Stimulated activated naive CD8-positive, alpha-beta T cell treated with anti-CD3 and anti-CD28 coated beads, Interleukin-15, amount 100 ng/mL, for 72 hours (primary cell): ENCODE measurements at regions not wholly inside any gene's neighbourhood (a gene's known extent, or its start where the extent isn't known, plus 50 kb on each side); places are given as distances from the start of the nearest gene placed in this dataset.

ENCODE experiments used
- ATAC-seq: fragments of 150-1000 bp; cut with Tn5 transposase; 2 replicates; pipeline ENCODE4 v1.10.0; 2021; ENCODE audit warnings: mild to moderate bottlenecking, moderate library complexity
- DNase-seq, 2 donors: peaks; one replicate each; pipeline ENCODE4 v3.0.0; 2021 to 2022
- H3K27ac Mint-ChIP-seq, 2 donors: one replicate each; pipeline ENCODE4 v1.8.0; 2022; ENCODE audit warnings: mild to moderate bottlenecking in 2 of 2, mixed read lengths in 2 of 2, moderate library complexity in 2 of 2
- H3K27me3 Mint-ChIP-seq: one replicate; pipeline ENCODE4 v1.8.0; 2022; ENCODE audit warnings: mixed read lengths
- H3K4me1 Mint-ChIP-seq: one replicate; pipeline ENCODE4 v1.8.0; 2022; ENCODE audit warnings: mild to moderate bottlenecking, mixed read lengths
- H3K4me3 Mint-ChIP-seq, 2 donors: one replicate each; pipeline ENCODE4 v1.8.0; 2022; ENCODE audit warnings: mild to moderate bottlenecking in 2 of 2, mixed read lengths in 2 of 2, moderate library complexity in 1 of 2
- H3K9me3 Mint-ChIP-seq, 2 donors: one replicate each; pipeline ENCODE4 v1.8.0; 2022; ENCODE audit warnings: mixed read lengths in 2 of 2

DNA sequence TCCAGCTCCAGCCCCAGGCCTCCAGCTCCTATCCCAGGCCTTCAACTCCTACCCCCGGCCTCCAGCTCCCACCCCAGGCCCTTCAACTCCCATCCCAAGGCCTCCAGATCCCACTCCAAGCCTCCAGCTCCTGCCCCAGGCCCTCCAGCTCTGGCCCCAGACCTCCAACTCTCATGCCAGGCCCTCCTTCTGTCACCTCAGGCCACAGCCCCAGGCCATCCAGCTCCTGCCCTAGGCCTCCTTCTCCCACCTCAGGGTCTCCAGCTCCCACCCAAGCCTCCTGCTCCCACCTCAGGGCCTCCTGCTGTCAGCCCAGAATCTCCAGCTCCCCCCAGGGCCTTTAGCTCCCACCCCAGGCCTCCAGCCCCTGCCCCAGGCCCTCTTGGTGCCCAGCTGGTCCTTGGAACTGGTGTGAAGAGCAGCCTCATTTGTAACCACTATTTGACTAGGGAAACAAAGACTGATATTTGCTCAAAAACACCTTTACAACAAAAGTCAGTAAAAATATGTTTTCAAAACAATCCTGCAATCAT is 67.8 kb upstream of the SALL3 start:
- H3K27ac Mint-ChIP-seq: no peak overlapping the region
- no peak for DNase-seq
- H3K4me3 Mint-ChIP-seq: no peak overlapping the region
- H3K9me3 Mint-ChIP-seq: peaks cover 0 to 9% of the 10 kb centered on the region in 2 donors
- peaks cover 20% of the 10 kb centered on the region for H3K27me3 Mint-ChIP-seq
- no peak for ATAC-seq
- no peaks in the 10 kb centered on the region for H3K4me1 Mint-ChIP-seq

DNA sequence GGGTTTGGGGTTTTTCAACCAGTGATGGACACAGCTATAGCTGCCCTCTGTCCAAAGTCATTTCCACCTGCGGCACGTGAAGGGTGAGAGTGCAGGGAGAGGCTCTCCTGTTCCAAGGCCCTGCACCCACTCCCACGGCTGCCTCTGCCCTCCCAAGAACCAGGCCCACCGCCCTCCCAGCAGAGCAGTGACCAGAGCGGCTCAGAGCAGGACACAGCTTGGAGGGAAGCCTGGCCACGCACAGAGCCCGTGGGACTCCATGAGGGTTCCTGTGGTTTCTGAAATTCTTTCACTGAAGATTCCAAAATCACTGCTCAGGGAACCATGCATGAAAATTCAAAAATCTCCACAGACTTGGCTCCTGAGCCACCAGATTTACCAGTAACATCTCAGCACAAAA is 67.3 kb upstream of the SALL3 start:
- Mint-ChIP-seq H3K27me3 (peaks cover 19% of the 10 kb centered on the region), H3K27ac (no peak overlapping the region), H3K4me1 (no peaks in the 10 kb centered on the region), H3K9me3 (peaks cover 4 to 9% of the 10 kb centered on the region in 2 donors), H3K4me3 (no peak overlapping the region)
- DNase-seq: no peak
- no peak for ATAC-seq

DNA sequence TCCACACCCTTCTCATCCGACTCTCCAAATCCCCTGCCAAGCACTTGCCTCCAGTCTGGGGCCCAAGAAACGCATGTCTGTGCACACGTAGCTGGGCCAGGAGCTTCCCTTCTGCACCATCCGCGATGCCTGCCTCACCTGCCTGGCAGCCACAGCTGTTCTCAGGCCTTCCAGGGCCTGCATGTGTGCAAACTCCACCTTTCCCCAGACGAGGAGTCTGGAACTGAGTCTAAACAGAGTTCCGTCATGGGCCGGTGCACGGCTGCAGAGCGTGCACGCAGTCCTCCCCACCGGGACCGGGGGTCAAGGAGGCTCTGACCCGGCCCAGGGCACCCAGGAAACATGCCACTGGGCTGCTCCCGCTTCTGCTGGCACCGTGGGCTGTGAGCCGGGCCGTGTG is 66.8 kb upstream of the SALL3 start:
- DNase-seq (no peak), ATAC-seq (no peak)
- Mint-ChIP-seq H3K4me3 (no peak overlapping the region), H3K27ac (no peak overlapping the region), H3K27me3 (peaks cover 19% of the 10 kb centered on the region), H3K4me1 (no peaks in the 10 kb centered on the region), H3K9me3 (peaks cover 6 to 9% of the 10 kb centered on the region in 2 donors)

DNA sequence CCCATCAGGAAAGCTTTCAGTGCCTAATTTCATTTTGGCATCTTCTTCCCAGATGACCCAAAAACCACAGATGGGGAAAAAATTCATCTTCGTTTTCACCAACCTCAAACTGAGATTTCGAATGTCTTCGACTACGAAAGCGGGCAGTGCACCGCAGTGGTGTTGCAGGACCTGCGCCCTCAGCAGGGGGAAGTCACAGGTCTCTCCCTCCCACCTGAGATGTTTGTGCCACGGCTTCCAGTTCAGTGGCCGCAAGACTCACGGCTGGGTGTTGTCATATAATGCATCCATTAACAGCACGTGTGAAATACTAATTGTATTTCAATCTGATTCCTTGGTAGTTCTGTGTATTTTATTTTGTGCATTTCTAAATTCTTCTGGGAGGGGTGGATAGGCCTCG is 66.2 kb upstream of the SALL3 start:
- DNase-seq: no peak
- Mint-ChIP-seq H3K4me1 (no peaks in the 10 kb centered on the region), H3K27ac (no peak overlapping the region), H3K27me3 (peaks cover 19% of the 10 kb centered on the region), H3K4me3 (no peak overlapping the region), H3K9me3 (peaks cover 6 to 9% of the 10 kb centered on the region in 2 donors)
- ATAC-seq: no peak

DNA sequence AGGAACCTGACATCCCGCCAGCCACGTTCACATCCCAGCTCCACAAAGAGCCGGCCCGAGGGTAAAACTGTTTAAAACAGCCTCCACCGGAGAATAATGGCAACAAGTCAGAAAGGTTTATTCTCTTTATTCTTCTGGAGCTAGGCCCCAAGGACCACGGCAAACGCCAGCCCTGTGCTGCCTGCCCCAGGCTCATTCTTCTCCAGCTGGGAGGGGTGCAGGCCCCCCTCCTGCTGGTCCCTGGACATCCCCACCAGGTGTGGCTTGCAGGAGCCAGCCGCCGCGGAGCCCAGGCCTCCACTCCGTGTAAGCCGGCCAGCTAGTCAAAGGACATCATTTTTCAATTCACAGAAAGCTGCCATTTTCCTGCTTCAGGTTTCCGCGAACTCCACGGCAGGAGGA is 65.8 kb upstream of the SALL3 start:
- H3K9me3 Mint-ChIP-seq: peaks cover 6 to 9% of the 10 kb centered on the region in 2 donors
- DNase-seq: no peak
- H3K27me3 Mint-ChIP-seq: peaks cover 19% of the 10 kb centered on the region
- no peaks in the 10 kb centered on the region for H3K4me1 Mint-ChIP-seq
- ATAC-seq: no peak
- no peak overlapping the region for H3K4me3 Mint-ChIP-seq
- no peak overlapping the region for H3K27ac Mint-ChIP-seq

DNA sequence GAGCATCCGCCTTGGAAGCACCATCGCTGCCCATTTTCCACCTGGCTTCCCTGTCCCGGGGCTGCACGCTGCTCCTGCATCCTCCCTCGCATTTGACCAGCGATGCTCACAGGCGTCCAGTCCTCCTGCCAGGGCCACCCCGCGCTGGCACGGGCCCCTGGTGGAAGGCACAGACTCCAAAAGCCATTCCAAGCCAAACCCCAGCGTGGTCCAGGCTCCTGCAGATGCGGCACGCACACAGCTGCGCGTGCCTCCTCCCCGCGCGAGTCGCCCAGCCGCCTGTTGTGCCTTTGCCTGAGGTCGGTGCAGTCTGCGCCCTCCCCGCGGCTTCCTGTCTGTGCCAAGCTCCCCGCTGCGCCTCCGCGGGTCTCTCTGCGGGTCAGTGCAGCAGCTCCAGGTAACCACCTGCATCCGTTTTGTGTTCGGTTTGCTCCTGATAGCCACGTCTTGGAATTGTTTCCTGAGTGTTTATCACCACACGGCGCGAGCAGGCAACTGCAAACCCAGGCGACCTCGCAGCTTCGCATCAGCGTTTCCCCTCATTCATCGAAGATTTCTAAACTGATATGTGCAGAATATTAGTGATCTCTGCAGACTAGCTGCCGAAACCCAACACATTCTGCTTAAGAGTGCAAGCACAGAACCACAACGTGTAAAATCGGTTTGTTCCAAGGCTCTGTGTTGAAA is 65.2 kb upstream of the SALL3 start:
- Mint-ChIP-seq H3K27ac (no peak overlapping the region), H3K27me3 (peaks cover 19% of the 10 kb centered on the region), H3K9me3 (peaks cover 6 to 9% of the 10 kb centered on the region in 2 donors), H3K4me1 (no peaks in the 10 kb centered on the region), H3K4me3 (no peak overlapping the region)
- no peak for DNase-seq
- no peak for ATAC-seq

DNA sequence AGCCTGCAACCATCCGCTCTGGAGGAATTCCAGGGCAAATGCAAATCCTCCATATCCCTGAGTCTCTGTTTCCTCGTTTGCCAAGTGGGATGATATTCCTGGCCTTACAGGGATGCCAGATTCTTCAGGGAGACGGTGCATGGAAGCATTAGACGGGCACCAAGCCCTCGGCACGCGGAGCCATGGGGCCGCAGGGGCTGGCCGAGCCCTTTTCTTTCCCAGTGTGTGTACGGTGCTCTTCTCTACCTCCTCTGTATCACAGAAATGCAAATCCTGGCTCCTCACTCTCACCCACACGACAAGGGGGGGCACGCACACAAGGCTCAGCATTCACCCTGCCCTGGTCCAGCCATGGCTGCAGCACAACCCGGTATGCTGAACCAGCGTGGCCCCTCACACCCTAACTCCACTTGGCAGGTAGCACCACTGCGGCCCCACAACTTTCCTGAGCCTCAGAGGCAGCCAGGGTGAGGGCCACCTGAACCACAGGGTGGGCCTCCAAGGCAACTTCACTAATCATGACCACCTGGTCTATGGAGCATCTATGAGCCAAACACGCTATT is 64.1 kb upstream of the SALL3 start:
- DNase-seq (no peak), ATAC-seq (no peak)
- Mint-ChIP-seq H3K27ac (no peak overlapping the region), H3K9me3 (peaks cover 6 to 9% of the 10 kb centered on the region in 2 donors), H3K27me3 (peaks cover 19% of the 10 kb centered on the region), H3K4me3 (no peak overlapping the region), H3K4me1 (no peaks in the 10 kb centered on the region)

DNA sequence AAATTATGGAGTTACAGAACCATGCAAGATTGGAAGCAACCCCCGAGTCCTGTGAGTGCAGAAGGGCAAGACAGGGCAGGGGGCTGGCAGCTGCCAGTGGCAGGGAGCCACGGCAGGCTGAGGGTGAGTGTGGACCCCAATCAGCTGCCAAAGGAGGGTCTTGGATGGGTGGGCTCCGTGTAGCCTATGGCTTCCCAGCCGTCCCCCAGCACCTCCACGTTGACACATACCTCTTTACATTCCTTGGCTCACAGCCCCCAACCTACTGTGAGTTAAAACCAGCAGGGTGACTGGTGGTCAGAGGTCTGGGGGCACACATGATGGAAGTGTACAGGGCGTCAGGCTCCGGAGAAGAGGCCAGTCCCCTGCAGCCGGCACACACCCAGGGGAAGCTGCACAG is 60.9 kb upstream of the SALL3 start:
- no peak for DNase-seq
- peaks cover 6 to 9% of the 10 kb centered on the region in 2 donors for H3K9me3 Mint-ChIP-seq
- no peak overlapping the region for H3K4me3 Mint-ChIP-seq
- peaks cover 19% of the 10 kb centered on the region for H3K27me3 Mint-ChIP-seq
- H3K27ac Mint-ChIP-seq: no peak overlapping the region
- no peaks in the 10 kb centered on the region for H3K4me1 Mint-ChIP-seq
- no peak for ATAC-seq

DNA sequence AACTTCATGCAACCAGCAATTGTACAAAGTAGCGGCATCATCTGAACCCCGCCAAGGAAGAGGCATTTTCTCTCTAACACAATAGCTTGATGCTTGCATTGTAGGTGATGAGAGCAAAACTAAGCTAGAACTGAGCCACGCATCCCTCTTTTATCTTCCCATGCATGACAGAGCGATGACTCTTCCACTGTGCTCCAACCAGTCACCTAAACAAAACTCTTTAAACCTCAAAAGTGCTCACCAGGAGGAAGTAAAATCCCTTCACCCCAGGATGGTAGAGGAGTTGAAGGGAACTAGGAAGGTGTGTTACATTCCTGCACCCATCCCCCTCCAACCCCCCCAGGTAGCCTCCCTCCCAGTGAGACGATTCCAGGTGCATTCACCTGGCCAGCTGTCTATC is 59.7 kb upstream of the SALL3 start:
- H3K4me3 Mint-ChIP-seq: no peak overlapping the region
- ATAC-seq: no peak
- peaks cover 6 to 9% of the 10 kb centered on the region in 2 donors for H3K9me3 Mint-ChIP-seq
- no peaks in the 10 kb centered on the region for H3K4me1 Mint-ChIP-seq
- no peak for DNase-seq
- H3K27ac Mint-ChIP-seq: no peak overlapping the region
- H3K27me3 Mint-ChIP-seq: peaks cover 10% of the 10 kb centered on the region

DNA sequence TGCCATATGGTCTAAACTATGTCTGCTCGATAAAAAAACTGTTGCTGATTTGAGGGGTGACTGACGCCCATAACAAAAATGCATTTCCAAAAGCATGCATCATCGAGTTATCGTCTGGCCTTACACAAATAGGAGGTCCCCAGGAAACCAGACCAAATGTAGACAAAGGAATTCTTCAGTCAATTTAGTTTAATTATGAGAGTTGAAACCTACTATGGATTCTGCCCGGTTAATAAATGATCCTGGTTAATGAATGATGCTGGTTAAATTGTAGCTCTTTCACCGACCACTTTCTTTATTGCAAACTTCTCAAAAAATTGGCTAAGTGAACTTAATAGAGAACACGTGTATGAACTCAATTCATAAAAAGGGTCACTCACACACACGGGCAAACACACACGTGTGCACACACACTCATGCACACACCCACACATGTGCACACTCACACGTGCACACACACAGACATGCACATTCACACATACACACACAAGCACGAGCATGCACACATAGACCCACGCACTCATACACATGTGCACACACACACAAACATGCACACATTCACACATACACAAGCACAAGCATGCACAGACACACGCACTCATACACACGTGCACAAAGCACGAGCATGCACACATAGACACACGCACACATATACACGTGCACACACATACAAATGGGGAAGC is 59.0 kb upstream of the SALL3 start:
- no peak overlapping the region for H3K27ac Mint-ChIP-seq
- H3K4me1 Mint-ChIP-seq: no peaks in the 10 kb centered on the region
- no peak for ATAC-seq
- peaks cover 6 to 7% of the 10 kb centered on the region in 2 donors for H3K9me3 Mint-ChIP-seq
- DNase-seq: no peak
- H3K27me3 Mint-ChIP-seq: peaks cover 7% of the 10 kb centered on the region
- H3K4me3 Mint-ChIP-seq: no peak overlapping the region

DNA sequence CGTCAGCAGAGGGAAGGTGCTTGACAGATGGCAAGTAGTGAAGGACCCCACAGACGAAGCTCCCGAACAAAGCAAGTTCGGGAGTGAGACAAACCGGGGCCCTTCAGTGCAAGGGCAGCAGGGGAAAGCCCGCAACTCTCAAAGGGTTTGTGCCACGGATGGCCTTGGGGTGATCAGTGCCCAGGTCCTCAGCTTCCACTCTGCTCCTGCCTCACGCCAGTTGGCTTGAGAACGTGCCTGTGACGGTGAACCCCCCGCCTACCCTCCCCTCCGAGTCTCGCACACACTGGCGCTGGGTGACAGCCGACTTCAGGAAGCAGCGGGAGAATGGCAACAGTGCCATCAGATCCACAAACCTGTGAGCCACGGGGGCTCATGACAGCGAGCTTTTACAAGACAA is 56.8 kb upstream of the SALL3 start:
- no peaks in the 10 kb centered on the region for H3K4me1 Mint-ChIP-seq
- H3K4me3 Mint-ChIP-seq: no peak overlapping the region

DNA sequence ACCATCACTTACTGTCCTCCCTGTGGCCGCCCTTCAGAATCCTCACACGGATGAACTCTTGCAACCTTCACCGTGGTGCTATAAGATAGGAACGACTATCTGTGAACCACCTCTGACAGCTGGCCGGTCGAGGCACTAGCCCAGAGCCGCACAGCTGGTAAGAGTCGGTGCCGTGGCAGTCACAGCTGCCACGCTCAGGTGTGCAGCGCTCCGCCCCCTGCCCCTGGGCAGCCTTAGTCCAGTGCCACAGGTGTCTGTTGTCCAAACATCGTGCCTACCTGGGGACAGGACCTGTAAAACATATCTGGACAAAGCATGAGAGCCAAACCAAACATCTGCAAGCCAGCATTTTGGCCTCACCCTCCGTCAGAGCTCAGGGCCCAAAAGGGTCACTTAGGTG is 55.3 kb upstream of the SALL3 start:
- Mint-ChIP-seq H3K4me1 (no peaks in the 10 kb centered on the region), H3K27me3 (no peaks in the 10 kb centered on the region), H3K27ac (no peak overlapping the region), H3K4me3 (no peak overlapping the region), H3K9me3 (no peaks in the 10 kb centered on the region)
- DNase-seq (no peak), ATAC-seq (no peak)

More for the DNA sequence above, 56.8 kb upstream of the SALL3 start:
- Mint-ChIP-seq H3K9me3 (no peaks in the 10 kb centered on the region), H3K27me3 (no peaks in the 10 kb centered on the region), H3K27ac (peak overlapping the region in 1 of 2 donors; percentile 5)
- ATAC-seq (no peak), DNase-seq (no peak)

DNA sequence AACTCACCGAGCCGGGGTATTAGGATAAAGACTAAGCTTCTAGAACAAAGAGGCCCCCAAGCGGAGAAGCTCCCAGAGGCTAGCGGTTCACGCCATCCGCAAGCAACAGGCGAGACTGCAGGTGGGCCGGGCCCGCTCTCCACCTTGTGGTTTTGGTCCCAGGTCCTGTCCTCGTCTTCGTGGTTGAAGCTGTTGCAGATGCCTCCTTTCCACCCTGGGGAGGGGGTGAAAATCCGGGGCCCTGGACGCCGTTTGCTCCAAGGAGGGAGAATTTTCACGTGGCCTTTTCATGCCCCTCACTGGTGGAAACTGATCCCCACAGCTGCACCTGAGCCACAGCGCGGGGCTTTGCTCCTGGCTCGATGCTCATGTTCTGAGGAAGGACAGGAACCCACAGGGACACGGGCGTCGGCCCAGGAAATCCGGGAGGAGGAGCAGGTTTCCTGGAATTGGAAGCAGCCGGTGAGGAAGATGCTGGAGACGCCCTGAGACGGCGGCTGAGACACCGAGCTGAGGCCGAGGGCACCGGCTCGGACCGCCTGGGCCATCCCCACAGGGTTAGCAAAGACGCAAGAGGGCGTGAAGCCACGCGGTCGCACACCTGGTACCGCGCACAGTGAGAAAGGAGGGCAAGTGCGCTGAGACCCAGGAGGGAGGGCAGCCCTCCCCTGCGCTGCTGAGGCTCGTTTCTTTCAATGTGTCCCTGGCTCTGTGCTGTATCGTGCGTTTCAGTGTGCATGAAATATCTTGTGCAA is 54.7 kb upstream of the SALL3 start:
- no peak for DNase-seq
- Mint-ChIP-seq H3K4me3 (no peak overlapping the region), H3K4me1 (no peaks in the 10 kb centered on the region), H3K27ac (no peak overlapping the region), H3K27me3 (no peaks in the 10 kb centered on the region), H3K9me3 (no peaks in the 10 kb centered on the region)
- no peak for ATAC-seq

DNA sequence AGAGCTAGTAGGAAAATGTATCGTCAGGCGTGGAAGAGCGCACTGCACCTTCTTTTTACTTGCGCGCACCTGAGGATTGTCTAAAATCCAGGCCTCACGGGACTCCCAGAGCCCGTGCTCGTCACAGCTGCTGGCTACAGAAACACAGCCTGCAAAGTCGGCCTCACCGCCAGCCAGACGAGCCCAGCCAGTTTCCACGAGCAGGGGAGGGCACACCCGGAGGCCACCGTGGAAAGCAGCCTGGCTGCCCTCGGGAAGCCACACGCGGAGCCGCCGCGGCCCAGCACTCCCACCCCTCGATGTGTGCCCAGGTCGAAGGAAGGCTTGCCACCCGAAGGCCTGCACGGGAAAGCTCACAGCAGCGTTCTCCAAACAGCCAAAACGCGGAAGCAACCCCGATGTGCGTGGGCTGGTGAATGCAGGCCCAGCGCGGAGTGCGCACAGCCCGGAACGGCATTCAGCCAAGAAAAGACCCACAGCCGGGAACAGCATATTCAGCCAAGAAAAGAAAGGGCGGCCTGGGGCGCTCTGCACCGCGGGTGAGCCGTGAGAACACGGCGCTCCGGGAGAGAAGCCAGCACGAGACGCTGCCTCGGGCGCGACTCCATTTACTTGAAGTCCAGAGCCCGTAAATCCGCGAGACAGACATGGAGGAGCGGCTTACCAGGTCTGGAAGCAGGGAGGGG is 53.9 kb upstream of the SALL3 start:
- Mint-ChIP-seq H3K4me3 (no peak overlapping the region), H3K27me3 (no peaks in the 10 kb centered on the region)

DNA sequence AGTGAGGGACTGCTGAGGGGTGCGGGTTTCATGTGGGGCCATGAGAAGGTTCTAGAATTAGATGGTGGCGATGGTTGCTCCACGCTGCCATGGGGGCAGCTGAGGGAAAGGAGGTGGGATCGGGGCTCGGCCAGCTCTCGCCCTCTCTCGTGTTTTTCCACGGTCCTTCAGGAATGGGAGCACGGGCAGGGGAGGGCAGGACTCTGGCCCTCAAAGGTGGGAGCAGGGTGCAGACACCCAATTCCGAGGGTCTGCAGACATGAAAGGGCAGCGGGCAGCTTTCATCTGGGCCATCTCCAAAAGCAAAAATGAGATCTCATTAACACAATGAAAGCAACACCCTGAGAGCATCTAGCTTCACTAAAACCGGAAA is 53.4 kb upstream of the SALL3 start:
- ATAC-seq: no peak
- no peak overlapping the region for H3K4me3 Mint-ChIP-seq
- no peak overlapping the region for H3K27ac Mint-ChIP-seq

More for the DNA sequence above, 53.9 kb upstream of the SALL3 start:
- H3K9me3 Mint-ChIP-seq: no peaks in the 10 kb centered on the region
- H3K27ac Mint-ChIP-seq: peak overlapping the region in 1 of 2 donors; percentile 81
- ATAC-seq (no peak), DNase-seq (no peak)
- no peaks in the 10 kb centered on the region for H3K4me1 Mint-ChIP-seq

More for the DNA sequence above, 53.4 kb upstream of the SALL3 start:
- Mint-ChIP-seq H3K9me3 (no peaks in the 10 kb centered on the region), H3K27me3 (no peaks in the 10 kb centered on the region), H3K4me1 (no peaks in the 10 kb centered on the region)
- no peak for DNase-seq
